ENCODE measurements at regions not wholly inside any gene's neighbourhood (a gene's known extent, or its start where the extent isn't known, plus 50 kb on each side); places are given as distances from the start of the nearest gene placed in this dataset.

DNA sequence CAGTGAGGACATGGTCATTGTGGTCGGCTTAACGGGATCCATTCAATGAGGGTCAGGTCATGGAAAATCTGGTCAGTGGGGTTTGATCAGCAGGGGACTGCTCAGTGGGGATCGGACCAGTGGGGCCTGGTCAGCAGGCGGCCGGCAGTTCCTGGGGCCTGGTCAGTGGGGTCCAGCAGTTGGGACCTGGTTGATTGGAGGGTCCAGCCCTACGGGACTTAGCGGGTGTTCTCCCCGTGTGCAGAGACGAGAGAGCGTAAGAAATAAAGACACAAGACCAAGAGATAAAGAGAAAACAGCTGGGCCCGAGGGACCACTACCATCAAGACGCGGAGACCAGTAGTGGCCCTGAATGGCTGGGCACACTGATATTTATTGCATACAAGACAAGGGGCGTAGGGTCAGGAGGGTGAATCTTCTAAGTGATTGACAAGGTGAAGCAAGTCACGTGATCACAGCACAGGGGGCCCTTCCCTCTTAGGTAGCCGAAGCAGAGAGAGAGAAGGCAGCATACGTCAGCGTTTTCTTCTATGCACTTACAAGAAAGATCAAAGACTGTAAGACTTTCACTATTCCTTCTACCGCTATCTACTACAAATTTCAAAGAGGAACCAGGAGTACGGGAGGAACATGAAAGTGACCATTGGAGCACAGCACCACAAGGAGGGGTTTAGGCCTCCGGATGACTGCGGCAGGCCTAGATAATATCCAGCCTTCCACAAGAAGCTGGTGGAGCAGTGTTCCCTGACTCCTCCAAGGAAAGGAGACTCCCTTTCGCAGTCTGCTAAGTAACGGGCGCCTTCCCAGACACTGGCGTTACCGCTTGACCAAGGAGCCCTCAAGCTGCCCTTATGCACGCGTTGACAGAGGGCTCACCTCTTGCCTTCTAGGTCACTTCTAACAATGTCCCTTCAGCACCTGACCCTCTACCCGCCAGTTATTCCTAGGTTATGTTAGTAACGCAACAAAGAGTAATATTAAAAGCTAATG is 62.1 kb upstream of the TPM4 start:
- H3K9me2 ChIP-seq (replicated peaks; ENCODE audit: low read length): no peaks in the 10 kb centered on the region
- H4K20me1 ChIP-seq (ENCODE audit: low read length): no peaks in the 10 kb centered on the region
- no peaks in the 10 kb centered on the region for H3K4me1 ChIP-seq (ENCODE audit: insufficient read depth, low read length)
- no peak for ATAC-seq
- H3K9me3 ChIP-seq (ENCODE audit: low read length): no peaks in the 10 kb centered on the region
- no TSS peak for BruUV-seq (replicated peaks)
- H3K79me2 ChIP-seq (ENCODE audit: low read length): no peaks in the 10 kb centered on the region
- H3K27ac ChIP-seq (ENCODE audit: low read length): no peak overlapping the region
- no peak for DNase-seq
- no peaks in the 10 kb centered on the region for H3K36me3 ChIP-seq (ENCODE audit: low read depth, low read length)
- no peak overlapping the region for H3K9ac ChIP-seq (ENCODE audit: low read length)
- TF ChIP-seq, protein P1, sequence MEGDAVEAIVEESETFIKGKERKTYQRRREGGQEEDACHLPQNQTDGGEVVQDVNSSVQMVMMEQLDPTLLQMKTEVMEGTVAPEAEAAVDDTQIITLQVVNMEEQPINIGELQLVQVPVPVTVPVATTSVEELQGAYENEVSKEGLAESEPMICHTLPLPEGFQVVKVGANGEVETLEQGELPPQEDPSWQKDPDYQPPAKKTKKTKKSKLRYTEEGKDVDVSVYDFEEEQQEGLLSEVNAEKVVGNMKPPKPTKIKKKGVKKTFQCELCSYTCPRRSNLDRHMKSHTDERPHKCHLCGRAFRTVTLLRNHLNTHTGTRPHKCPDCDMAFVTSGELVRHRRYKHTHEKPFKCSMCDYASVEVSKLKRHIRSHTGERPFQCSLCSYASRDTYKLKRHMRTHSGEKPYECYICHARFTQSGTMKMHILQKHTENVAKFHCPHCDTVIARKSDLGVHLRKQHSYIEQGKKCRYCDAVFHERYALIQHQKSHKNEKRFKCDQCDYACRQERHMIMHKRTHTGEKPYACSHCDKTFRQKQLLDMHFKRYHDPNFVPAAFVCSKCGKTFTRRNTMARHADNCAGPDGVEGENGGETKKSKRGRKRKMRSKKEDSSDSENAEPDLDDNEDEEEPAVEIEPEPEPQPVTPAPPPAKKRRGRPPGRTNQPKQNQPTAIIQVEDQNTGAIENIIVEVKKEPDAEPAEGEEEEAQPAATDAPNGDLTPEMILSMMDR (conservative IDR thresholded peaks at IDR 0.05; ENCODE audit: low read depth, low read length): no peak
- TF ChIP-seq EZH2 (IDR thresholded peaks at IDR 0.05; ENCODE audit: low read length, unreplicated experiment): no peak
- no peak for TF ChIP-seq EZH2phosphoT487 (IDR thresholded peaks at IDR 0.05; ENCODE audit: borderline replicate concordance, low read length)
- CTCF ChIA-PET: no interaction called here
- H2AFZ ChIP-seq (ENCODE audit: low read length): no peak overlapping the region
- POLR2A ChIA-PET (ENCODE audit: unreplicated experiment): no interaction called here
- no peak overlapping the region for H3K4me2 ChIP-seq (ENCODE audit: low read length)
- intact Hi-C loops (cut with micrococcal nuclease): no loop called here
- no peaks in the 10 kb centered on the region for H3F3A ChIP-seq (ENCODE audit: low read length, unreplicated experiment)
- no peaks in the 10 kb centered on the region for H3K27me3 ChIP-seq (ENCODE audit: low read length)
- H3K4me3 ChIP-seq (ENCODE audit: low read length): no peak overlapping the region

GRCh38 chr19:16014923-16015804 is 61.1 kb upstream of the TPM4 start:
- Histone ChIP-seq H3K36me3 (ENCODE audit: low read depth, low read length) (no peaks in the 10 kb centered on the region), H3K4me2 (ENCODE audit: low read length) (no peak overlapping the region), H3K9ac (ENCODE audit: low read length) (no peak overlapping the region), H3K4me3 (ENCODE audit: low read length) (no peak overlapping the region), H3K27ac (ENCODE audit: low read length) (no peak overlapping the region), H3K9me3 (ENCODE audit: low read length) (no peaks in the 10 kb centered on the region), H3K9me2 (replicated peaks; ENCODE audit: low read length) (no peaks in the 10 kb centered on the region), H3K27me3 (ENCODE audit: low read length) (no peaks in the 10 kb centered on the region), H3K4me1 (ENCODE audit: insufficient read depth, low read length) (no peaks in the 10 kb centered on the region), H3K79me2 (ENCODE audit: low read length) (no peaks in the 10 kb centered on the region), H2AFZ (ENCODE audit: low read length) (no peak overlapping the region), H4K20me1 (ENCODE audit: low read length) (no peaks in the 10 kb centered on the region), H3F3A (ENCODE audit: low read length, unreplicated experiment) (no peaks in the 10 kb centered on the region)
- ATAC-seq (no peak), DNase-seq (no peak)
- TF ChIP-seq EZH2phosphoT487 (IDR thresholded peaks at IDR 0.05; ENCODE audit: borderline replicate concordance, low read length): no peak
- TF ChIP-seq EZH2 (IDR thresholded peaks at IDR 0.05; ENCODE audit: low read length, unreplicated experiment): no peak
- TF ChIP-seq, protein P1 (conservative IDR thresholded peaks at IDR 0.05; ENCODE audit: low read depth, low read length): no peak
- intact Hi-C loops (cut with micrococcal nuclease): no loop called here
- ChIA-PET CTCF (no interaction called here), POLR2A (ENCODE audit: unreplicated experiment) (no interaction called here)
- BruUV-seq (replicated peaks): no TSS peak
